Stimulated activated CD8-positive, alpha-beta memory T cell treated with anti-CD3 and anti-CD28 coated beads, Interleukin-15, amount 100 ng/mL, for 48 hours (primary cell): ENCODE measurements at regions not wholly inside any gene's neighbourhood (a gene's known extent, or its start where the extent isn't known, plus 50 kb on each side); places are given as distances from the start of the nearest gene placed in this dataset.

Experiments used
- DNase-seq, 2 donors: peaks; one replicate each; pipeline ENCODE4 v3.0.0-alpha.2; 2020; ENCODE audit warnings: low read depth in 2 of 2

- DNase-seq: no peak
Measured at GRCh38 chr2:8304821-8305766, 376.8 kb upstream of the ID2 start.

GRCh38 chr2:8306530-8307351 is 375.1 kb upstream of the ID2 start:
- no peak for DNase-seq

- no peak for DNase-seq
Measured at GRCh38 chr2:8307606-8308180, 374.2 kb upstream of the ID2 start.

GRCh38 chr2:8309131-8309530 is 372.7 kb upstream of the ID2 start:
- DNase-seq: no peak

GRCh38 chr2:8310557-8311455 is 371.1 kb upstream of the ID2 start:
- DNase-seq: peak; percentile 50 to 67

- no peak for DNase-seq
Measured at GRCh38 chr2:8312221-8312620, 369.6 kb upstream of the ID2 start.

- no peak for DNase-seq
Measured at GRCh38 chr2:8312861-8313830, 368.7 kb upstream of the ID2 start.

- no peak for DNase-seq
Measured at GRCh38 chr2:8314063-8314462, 367.8 kb upstream of the ID2 start.

GRCh38 chr2:8315531-8316165 is 366.2 kb upstream of the ID2 start:
- no peak for DNase-seq

GRCh38 chr2:8316356-8316755 is 365.5 kb upstream of the ID2 start:
- no peak for DNase-seq

GRCh38 chr2:8317418-8317817 is 364.4 kb upstream of the ID2 start:
- no peak for DNase-seq

GRCh38 chr2:8319219-8319618 is 362.6 kb upstream of the ID2 start:
- DNase-seq: no peak

- no peak for DNase-seq
Measured at GRCh38 chr2:8320311-8321066, 361.4 kb upstream of the ID2 start.

- no peak for DNase-seq
Measured at GRCh38 chr2:8322634-8323033, 359.2 kb upstream of the ID2 start.

GRCh38 chr2:8324164-8324856 is 357.5 kb upstream of the ID2 start:
- no peak for DNase-seq

GRCh38 chr2:8324901-8325300 is 357.0 kb upstream of the ID2 start:
- DNase-seq: no peak

- no peak for DNase-seq
Measured at GRCh38 chr2:8327371-8328100, 354.3 kb upstream of the ID2 start.

- DNase-seq: no peak
Measured at GRCh38 chr2:8328217-8328616, 353.6 kb upstream of the ID2 start.
